ENCODE measurements at regions not wholly inside any gene's neighbourhood (a gene's known extent, or its start where the extent isn't known, plus 50 kb on each side); places are given as distances from the start of the nearest gene placed in this dataset.

- Histone ChIP-seq H3K79me2 (ENCODE audit: insufficient read depth, low read length) (no peaks in the 10 kb centered on the region), H3K4me2 (replicated peaks; ENCODE audit: extremely low read depth, low read length, poor library complexity, severe bottlenecking) (no peak overlapping the region), H3K9me3 (replicated peaks in 1 of 2; ENCODE audit: control insufficient read depth in 1 of 2, insufficient read depth in 1 of 2, low read length in 2 of 2) (no peaks in the 10 kb centered on the region), H3K27me3 (ENCODE audit: control insufficient read depth in 2 of 2, insufficient read depth in 2 of 2, low read length in 2 of 2) (no peaks in the 10 kb centered on the region), H2AFZ (ENCODE audit: insufficient read depth, low read depth, low read length, poor library complexity, severe bottlenecking) (no peak overlapping the region), H4K20me1 (ENCODE audit: insufficient read depth, low read length) (no peaks in the 10 kb centered on the region), H3K27ac (ENCODE audit: low read depth in 1 of 2, low read length in 2 of 2) (no peak overlapping the region), H3K4me3 (replicated peaks in 1 of 3; ENCODE audit: low read depth in 2 of 3, low read length in 3 of 3) (no peak overlapping the region), H3K4me1 (ENCODE audit: control insufficient read depth in 1 of 2, insufficient read depth in 2 of 2, low read length in 2 of 2) (peaks cover 55 to 59% of the 10 kb centered on the region in 2 donors), H3K36me3 (replicated peaks in 1 of 2; ENCODE audit: control insufficient read depth in 1 of 2, insufficient read depth in 2 of 2, low read length in 2 of 2) (no peaks in the 10 kb centered on the region), H3K9ac (ENCODE audit: insufficient read depth, low read length, poor library complexity, severe bottlenecking) (no peak overlapping the region)
- peaks cover 0 to 3% (median 0%) of the 10 kb centered on the region in 3 donors for H3K27me3 Mint-ChIP-seq (ENCODE audit: low read depth in 3 of 3)
- H3K36me3 Mint-ChIP-seq: peaks cover 2 to 3% of the 10 kb centered on the region in 2 donors
- peaks cover 0 to 4% (median 2%) of the 10 kb centered on the region in 7 donors for H3K9me3 Mint-ChIP-seq
- no CpG with 5 or more reads among the region's 4 CpGs for WGBS (ENCODE audit: insufficient coverage)
- H3K27ac Mint-ChIP-seq: no peak overlapping the region
- intact Hi-C loops (cut with micrococcal nuclease): no loop called here
- TF ChIP-seq, protein P1, sequence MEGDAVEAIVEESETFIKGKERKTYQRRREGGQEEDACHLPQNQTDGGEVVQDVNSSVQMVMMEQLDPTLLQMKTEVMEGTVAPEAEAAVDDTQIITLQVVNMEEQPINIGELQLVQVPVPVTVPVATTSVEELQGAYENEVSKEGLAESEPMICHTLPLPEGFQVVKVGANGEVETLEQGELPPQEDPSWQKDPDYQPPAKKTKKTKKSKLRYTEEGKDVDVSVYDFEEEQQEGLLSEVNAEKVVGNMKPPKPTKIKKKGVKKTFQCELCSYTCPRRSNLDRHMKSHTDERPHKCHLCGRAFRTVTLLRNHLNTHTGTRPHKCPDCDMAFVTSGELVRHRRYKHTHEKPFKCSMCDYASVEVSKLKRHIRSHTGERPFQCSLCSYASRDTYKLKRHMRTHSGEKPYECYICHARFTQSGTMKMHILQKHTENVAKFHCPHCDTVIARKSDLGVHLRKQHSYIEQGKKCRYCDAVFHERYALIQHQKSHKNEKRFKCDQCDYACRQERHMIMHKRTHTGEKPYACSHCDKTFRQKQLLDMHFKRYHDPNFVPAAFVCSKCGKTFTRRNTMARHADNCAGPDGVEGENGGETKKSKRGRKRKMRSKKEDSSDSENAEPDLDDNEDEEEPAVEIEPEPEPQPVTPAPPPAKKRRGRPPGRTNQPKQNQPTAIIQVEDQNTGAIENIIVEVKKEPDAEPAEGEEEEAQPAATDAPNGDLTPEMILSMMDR (IDR thresholded peaks at IDR 0.05): no peak
- H3K4me3 Mint-ChIP-seq: no peak overlapping the region
- no peak for DNase-seq
- H3K4me1 Mint-ChIP-seq: peaks cover 57% of the 10 kb centered on the region
Observed at GRCh38 chr13:48857576-48857975, 118.1 kb upstream of the FNDC3A start.

DNA sequence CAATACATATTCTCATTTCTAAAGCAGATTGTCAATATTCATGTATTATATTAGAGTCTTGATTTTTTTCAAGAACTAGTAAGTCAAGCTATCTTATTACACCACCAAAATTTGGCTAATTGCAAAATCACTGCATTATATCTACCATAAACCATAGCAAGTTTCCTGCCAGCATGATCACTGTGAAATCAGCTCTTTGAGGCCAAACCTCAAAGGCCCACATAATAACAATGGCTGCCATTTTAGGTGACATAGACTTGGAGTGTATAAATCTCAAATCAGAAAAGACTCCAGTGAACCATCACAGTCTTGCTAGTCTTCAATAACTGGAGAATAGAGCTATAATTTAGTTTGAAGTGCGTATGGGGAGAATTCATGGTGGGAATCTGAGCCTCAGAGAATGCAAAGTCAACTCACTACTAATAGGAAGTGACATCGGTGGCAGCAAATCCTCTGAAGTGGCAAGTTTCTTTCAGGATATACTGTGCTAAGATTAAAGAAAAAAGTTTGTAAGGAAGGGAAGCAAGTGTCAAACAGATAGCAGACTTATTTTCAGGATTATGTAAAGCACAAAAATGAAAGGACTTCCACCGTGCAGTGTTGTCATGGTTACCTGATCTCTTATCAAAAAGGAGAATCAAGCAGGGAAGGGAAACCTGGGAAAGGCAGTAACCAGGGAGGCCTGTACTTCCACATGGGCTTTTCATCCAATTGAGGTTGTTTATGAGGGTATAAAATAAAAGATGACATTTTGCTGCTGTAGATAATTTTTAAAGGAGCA, 117.4 kb upstream of the FNDC3A start:
- DNase-seq: no peak
- Histone ChIP-seq H2AFZ (ENCODE audit: insufficient read depth, low read depth, low read length, poor library complexity, severe bottlenecking) (peak overlapping the region; percentile 23), H3K4me1 (ENCODE audit: control insufficient read depth in 1 of 2, insufficient read depth in 2 of 2, low read length in 2 of 2) (peaks cover 60 to 64% of the 10 kb centered on the region in 2 donors), H3K9me3 (replicated peaks in 1 of 2; ENCODE audit: control insufficient read depth in 1 of 2, insufficient read depth in 1 of 2, low read length in 2 of 2) (no peaks in the 10 kb centered on the region), H3K9ac (ENCODE audit: insufficient read depth, low read length, poor library complexity, severe bottlenecking) (no peak overlapping the region), H3K79me2 (ENCODE audit: insufficient read depth, low read length) (no peaks in the 10 kb centered on the region), H3K36me3 (replicated peaks in 1 of 2; ENCODE audit: control insufficient read depth in 1 of 2, insufficient read depth in 2 of 2, low read length in 2 of 2) (no peaks in the 10 kb centered on the region), H3K4me3 (replicated peaks in 1 of 3; ENCODE audit: low read depth in 2 of 3, low read length in 3 of 3) (no peak overlapping the region), H3K27ac (ENCODE audit: low read depth in 1 of 2, low read length in 2 of 2) (no peak overlapping the region), H3K4me2 (replicated peaks; ENCODE audit: extremely low read depth, low read length, poor library complexity, severe bottlenecking) (peak overlapping the region; percentile 70), H4K20me1 (ENCODE audit: insufficient read depth, low read length) (no peaks in the 10 kb centered on the region), H3K27me3 (ENCODE audit: control insufficient read depth in 2 of 2, insufficient read depth in 2 of 2, low read length in 2 of 2) (no peaks in the 10 kb centered on the region)
- H3K4me1 Mint-ChIP-seq: peaks cover 53% of the 10 kb centered on the region
- intact Hi-C loops (cut with micrococcal nuclease): no loop called here
- WGBS (ENCODE audit: insufficient coverage): 0% methylated on average over 1 of the region's 3 CpGs
- peak overlapping the region in 1 of 2 donors; percentile 16 for H3K4me3 Mint-ChIP-seq
- H3K27me3 Mint-ChIP-seq (ENCODE audit: low read depth in 3 of 3): no peaks in the 10 kb centered on the region
- peaks cover 2 to 3% of the 10 kb centered on the region in 2 donors for H3K36me3 Mint-ChIP-seq
- H3K27ac Mint-ChIP-seq: peak overlapping the region in 4 of 7 donors; percentile 18 to 67 (median 47)
- H3K9me3 Mint-ChIP-seq: peaks cover 0 to 4% (median 2%) of the 10 kb centered on the region in 7 donors
- TF ChIP-seq, protein P1 (IDR thresholded peaks at IDR 0.05): no peak
